SU-DHL-6 (cell line): ENCODE measurements at regions not wholly inside any gene's neighbourhood (a gene's known extent, or its start where the extent isn't known, plus 50 kb on each side); places are given as distances from the start of the nearest gene placed in this dataset.

Source experiments
- CTCF ChIP-seq: fragments of 200-600 bp; sonication (generic); IDR thresholded peaks from one replicate; pipeline ENCODE4 v1.5.1; 2017; ENCODE audit warnings: antibody characterized with exemption, mild to moderate bottlenecking, low read length, moderate library complexity; ENCODE audit not compliant: insufficient read depth, poor library complexity, severe bottlenecking
- EZH2phosphoT487 ChIP-seq: fragments of 200-600 bp; sonication (generic), shearing (Covaris generic); conservative IDR thresholded peaks from 2 replicates; pipeline ENCODE4 v1.6.1; 2018; ENCODE audit warnings: mild to moderate bottlenecking, antibody characterized with exemption, low read length, moderate library complexity, mixed read lengths

DNA sequence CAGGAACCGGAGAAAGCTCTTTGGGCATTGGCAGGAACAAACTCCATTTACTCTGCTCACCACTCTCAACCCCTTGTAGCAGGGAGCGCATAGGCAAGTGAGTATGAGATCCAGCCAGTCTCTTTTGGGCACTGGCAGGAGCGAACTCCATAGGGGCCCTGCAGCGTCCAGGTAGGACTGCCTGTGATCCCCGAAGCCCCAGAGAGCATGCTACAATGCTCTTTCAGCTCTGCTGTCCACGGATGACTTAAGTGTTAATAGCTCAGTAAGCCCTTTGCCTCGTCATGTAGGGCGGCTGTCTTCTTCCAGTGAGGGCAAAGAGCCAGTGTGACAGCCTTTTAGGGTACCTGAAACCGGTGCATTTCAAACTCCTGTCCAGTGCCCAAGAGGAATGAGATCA is 1525.6 kb upstream of the RAG2 start:
- TF ChIP-seq CTCF (no peak), EZH2phosphoT487 (no peak)
